ENCODE measurements at regions not wholly inside any gene's neighbourhood (a gene's known extent, or its start where the extent isn't known, plus 50 kb on each side); places are given as distances from the start of the nearest gene placed in this dataset.

- TF ChIP-seq CTCF (IDR thresholded peaks at IDR 0.05; ENCODE audit: borderline replicate concordance, extremely low read depth, low read length, poor library complexity, severe bottlenecking): peak; percentile 92
- no peak for TF ChIP-seq EZH2 (IDR thresholded peaks at IDR 0.05; ENCODE audit: borderline replicate concordance, low read depth, low read length, severe bottlenecking)
These were observed 91.2 kb upstream of the MPP7 start for GRCh38 chr10:28393956-28394568.

All from DND-41 (cell line).